ENCODE measurements at regions not wholly inside any gene's neighbourhood (a gene's known extent, or its start where the extent isn't known, plus 50 kb on each side); places are given as distances from the start of the nearest gene placed in this dataset.

- H3K27ac ChIP-seq (ENCODE audit: insufficient read depth, low read length, poor library complexity, severe bottlenecking) = peak overlapping the region; percentile 90
These were observed 184.4 kb upstream of the KLF14 start for GRCh38 chr7:130918129-130919052.

GRCh38 chr7:130919316-130920103 lies 185.5 kb upstream of the KLF14 start:
- DNase-seq = no peak
- Histone ChIP-seq H3K9me3 (ENCODE audit: control insufficient read depth, low read length) (no peaks in the 10 kb centered on the region), H3K36me3 (ENCODE audit: control insufficient read depth, insufficient read depth, low read length) (peaks cover 20% of the 10 kb centered on the region), H3K27ac (ENCODE audit: insufficient read depth, low read length, poor library complexity, severe bottlenecking) (no peak overlapping the region), H3K4me3 (ENCODE audit: insufficient read depth, low read depth, low read length, poor library complexity, severe bottlenecking) (no peak overlapping the region), H3K4me1 (ENCODE audit: control insufficient read depth, insufficient read depth, low read length, poor library complexity, severe bottlenecking) (peaks cover 60% of the 10 kb centered on the region), H3K27me3 (replicated peaks; ENCODE audit: control insufficient read depth, insufficient read depth, low read length, poor library complexity, severe bottlenecking) (no peaks in the 10 kb centered on the region)

More at GRCh38 chr7:130918129-130919052, 184.4 kb upstream of the KLF14 start:
- H3K9me3 ChIP-seq (ENCODE audit: control insufficient read depth, low read length) = no peaks in the 10 kb centered on the region
- no peak for DNase-seq
- no peaks in the 10 kb centered on the region for H3K27me3 ChIP-seq (replicated peaks; ENCODE audit: control insufficient read depth, insufficient read depth, low read length, poor library complexity, severe bottlenecking)
- no peak overlapping the region for H3K4me3 ChIP-seq (ENCODE audit: insufficient read depth, low read depth, low read length, poor library complexity, severe bottlenecking)
- H3K4me1 ChIP-seq (ENCODE audit: control insufficient read depth, insufficient read depth, low read length, poor library complexity, severe bottlenecking) = peaks cover 60% of the 10 kb centered on the region
- peaks cover 14% of the 10 kb centered on the region for H3K36me3 ChIP-seq (ENCODE audit: control insufficient read depth, insufficient read depth, low read length)

GRCh38 chr7:130920122-130920521 lies 186.1 kb upstream of the KLF14 start:
- H3K36me3 ChIP-seq (ENCODE audit: control insufficient read depth, insufficient read depth, low read length) = peaks cover 20% of the 10 kb centered on the region
- no peaks in the 10 kb centered on the region for H3K9me3 ChIP-seq (ENCODE audit: control insufficient read depth, low read length)
- H3K4me1 ChIP-seq (ENCODE audit: control insufficient read depth, insufficient read depth, low read length, poor library complexity, severe bottlenecking) = peaks cover 60% of the 10 kb centered on the region
- no peak overlapping the region for H3K4me3 ChIP-seq (ENCODE audit: insufficient read depth, low read depth, low read length, poor library complexity, severe bottlenecking)
- no peaks in the 10 kb centered on the region for H3K27me3 ChIP-seq (replicated peaks; ENCODE audit: control insufficient read depth, insufficient read depth, low read length, poor library complexity, severe bottlenecking)
- no peak for DNase-seq
- H3K27ac ChIP-seq (ENCODE audit: insufficient read depth, low read length, poor library complexity, severe bottlenecking) = no peak overlapping the region

- no peak for DNase-seq
- no peaks in the 10 kb centered on the region for H3K9me3 ChIP-seq (ENCODE audit: control insufficient read depth, low read length)
- no peak overlapping the region for H3K27ac ChIP-seq (ENCODE audit: insufficient read depth, low read length, poor library complexity, severe bottlenecking)
- H3K27me3 ChIP-seq (replicated peaks; ENCODE audit: control insufficient read depth, insufficient read depth, low read length, poor library complexity, severe bottlenecking) = no peaks in the 10 kb centered on the region
- no peak overlapping the region for H3K4me3 ChIP-seq (ENCODE audit: insufficient read depth, low read depth, low read length, poor library complexity, severe bottlenecking)
- peaks cover 61% of the 10 kb centered on the region for H3K4me1 ChIP-seq (ENCODE audit: control insufficient read depth, insufficient read depth, low read length, poor library complexity, severe bottlenecking)
- peaks cover 20% of the 10 kb centered on the region for H3K36me3 ChIP-seq (ENCODE audit: control insufficient read depth, insufficient read depth, low read length)
These were observed 187.6 kb upstream of the KLF14 start for GRCh38 chr7:130921391-130922180.

GRCh38 chr7:130922206-130923112 lies 188.5 kb upstream of the KLF14 start:
- Histone ChIP-seq H3K27me3 (replicated peaks; ENCODE audit: control insufficient read depth, insufficient read depth, low read length, poor library complexity, severe bottlenecking) (no peaks in the 10 kb centered on the region), H3K4me3 (ENCODE audit: insufficient read depth, low read depth, low read length, poor library complexity, severe bottlenecking) (no peak overlapping the region), H3K9me3 (ENCODE audit: control insufficient read depth, low read length) (no peaks in the 10 kb centered on the region), H3K27ac (ENCODE audit: insufficient read depth, low read length, poor library complexity, severe bottlenecking) (no peak overlapping the region), H3K36me3 (ENCODE audit: control insufficient read depth, insufficient read depth, low read length) (peaks cover 20% of the 10 kb centered on the region), H3K4me1 (ENCODE audit: control insufficient read depth, insufficient read depth, low read length, poor library complexity, severe bottlenecking) (peaks cover 57% of the 10 kb centered on the region)
- no peak for DNase-seq

GRCh38 chr7:130923365-130923764 lies 189.4 kb upstream of the KLF14 start:
- H3K9me3 ChIP-seq (ENCODE audit: control insufficient read depth, low read length) = no peaks in the 10 kb centered on the region
- peaks cover 57% of the 10 kb centered on the region for H3K4me1 ChIP-seq (ENCODE audit: control insufficient read depth, insufficient read depth, low read length, poor library complexity, severe bottlenecking)
- H3K27me3 ChIP-seq (replicated peaks; ENCODE audit: control insufficient read depth, insufficient read depth, low read length, poor library complexity, severe bottlenecking) = no peaks in the 10 kb centered on the region
- H3K4me3 ChIP-seq (ENCODE audit: insufficient read depth, low read depth, low read length, poor library complexity, severe bottlenecking) = no peak overlapping the region
- no peak for DNase-seq
- peaks cover 20% of the 10 kb centered on the region for H3K36me3 ChIP-seq (ENCODE audit: control insufficient read depth, insufficient read depth, low read length)
- H3K27ac ChIP-seq (ENCODE audit: insufficient read depth, low read length, poor library complexity, severe bottlenecking) = no peak overlapping the region

GRCh38 chr7:130923930-130924329 lies 189.9 kb upstream of the KLF14 start:
- Histone ChIP-seq H3K27me3 (replicated peaks; ENCODE audit: control insufficient read depth, insufficient read depth, low read length, poor library complexity, severe bottlenecking) (no peaks in the 10 kb centered on the region), H3K36me3 (ENCODE audit: control insufficient read depth, insufficient read depth, low read length) (peaks cover 20% of the 10 kb centered on the region), H3K27ac (ENCODE audit: insufficient read depth, low read length, poor library complexity, severe bottlenecking) (no peak overlapping the region), H3K4me3 (ENCODE audit: insufficient read depth, low read depth, low read length, poor library complexity, severe bottlenecking) (no peak overlapping the region), H3K9me3 (ENCODE audit: control insufficient read depth, low read length) (no peaks in the 10 kb centered on the region), H3K4me1 (ENCODE audit: control insufficient read depth, insufficient read depth, low read length, poor library complexity, severe bottlenecking) (peaks cover 54% of the 10 kb centered on the region)
- no peak for DNase-seq

- Histone ChIP-seq H3K27ac (ENCODE audit: insufficient read depth, low read length, poor library complexity, severe bottlenecking) (no peak overlapping the region), H3K9me3 (ENCODE audit: control insufficient read depth, low read length) (no peaks in the 10 kb centered on the region), H3K4me3 (ENCODE audit: insufficient read depth, low read depth, low read length, poor library complexity, severe bottlenecking) (no peak overlapping the region), H3K27me3 (replicated peaks; ENCODE audit: control insufficient read depth, insufficient read depth, low read length, poor library complexity, severe bottlenecking) (no peaks in the 10 kb centered on the region), H3K36me3 (ENCODE audit: control insufficient read depth, insufficient read depth, low read length) (peaks cover 20% of the 10 kb centered on the region), H3K4me1 (ENCODE audit: control insufficient read depth, insufficient read depth, low read length, poor library complexity, severe bottlenecking) (peaks cover 57% of the 10 kb centered on the region)
- DNase-seq = no peak
These were observed 191.3 kb upstream of the KLF14 start for GRCh38 chr7:130925136-130925794.
